GDM1 (cell line): ENCODE measurements at regions not wholly inside any gene's neighbourhood (a gene's known extent, or its start where the extent isn't known, plus 50 kb on each side); places are given as distances from the start of the nearest gene placed in this dataset.
A peak's percentile ranks its signal among the peaks of the same experiment; 100 is the strongest.
"Not testable (repeated sequence)": the region's sequence is repeated elsewhere in the genome, so short reads cannot be mapped to it uniquely, and the experiment has no call there.

Experiments used
- DNase-seq: peaks from one replicate; lab custom pipeline; 2025; lab: John Stamatoyannopoulos, UW

DNA sequence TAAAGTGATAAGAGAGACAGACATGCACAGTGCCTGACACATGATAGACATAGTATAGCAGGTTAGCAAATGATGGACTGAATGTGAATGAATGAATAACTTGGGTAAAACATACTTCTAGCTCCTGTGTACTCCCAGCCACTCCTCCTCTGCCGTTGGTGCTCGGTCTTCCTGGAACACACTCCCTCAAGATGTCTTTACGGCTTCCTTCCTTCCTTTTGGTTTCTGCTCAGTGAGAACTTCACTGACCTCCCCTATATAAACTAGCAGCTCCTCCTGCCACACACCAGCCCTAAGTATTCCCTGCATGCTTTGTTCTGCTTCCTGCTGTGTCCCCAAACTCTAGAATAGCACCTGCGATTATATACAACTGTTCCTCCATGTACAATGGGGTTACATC, 50.2 kb downstream of the RAD54L2 start:
- peak; percentile 85 for DNase-seq

DNA sequence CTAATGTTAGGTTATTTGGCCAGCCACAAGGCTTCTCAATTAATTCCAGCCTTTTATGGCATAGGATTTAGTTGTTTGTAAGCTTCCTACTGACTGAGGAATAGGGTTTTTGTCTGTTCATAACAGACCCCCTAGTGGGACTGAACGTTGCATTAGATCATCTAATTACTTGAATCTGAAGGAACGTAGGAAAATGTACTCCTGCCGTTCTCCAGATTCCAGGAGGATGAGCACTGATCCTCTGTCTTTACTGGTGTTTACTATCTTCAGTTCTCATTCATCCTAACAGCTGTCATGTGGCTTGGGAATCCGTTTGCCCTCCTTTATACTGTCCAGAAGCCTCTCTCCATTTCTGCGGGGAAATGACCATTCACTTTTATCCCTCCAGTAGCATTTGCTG, 52.7 kb downstream of the RAD54L2 start:
- DNase-seq = no peak

DNA sequence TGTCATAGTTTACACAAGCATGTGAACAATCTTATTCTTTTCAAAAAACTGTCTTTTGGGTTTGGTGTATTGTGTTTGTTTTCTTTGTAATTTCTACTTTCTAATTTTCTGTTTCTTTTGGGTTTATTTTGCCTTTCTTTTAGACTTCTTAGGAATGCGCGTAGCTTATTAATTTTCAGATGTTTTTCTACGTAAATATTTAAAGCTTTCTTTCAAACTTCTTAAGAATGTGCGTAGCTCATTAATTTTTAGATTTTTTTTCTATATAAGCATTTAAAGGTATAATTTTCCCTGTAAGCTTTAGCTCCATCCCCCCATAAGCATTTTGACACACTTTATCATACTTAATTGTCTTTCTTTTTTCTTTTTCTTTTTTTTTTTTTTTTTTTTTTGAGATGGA, 55.2 kb downstream of the RAD54L2 start:
- no peak for DNase-seq

DNA sequence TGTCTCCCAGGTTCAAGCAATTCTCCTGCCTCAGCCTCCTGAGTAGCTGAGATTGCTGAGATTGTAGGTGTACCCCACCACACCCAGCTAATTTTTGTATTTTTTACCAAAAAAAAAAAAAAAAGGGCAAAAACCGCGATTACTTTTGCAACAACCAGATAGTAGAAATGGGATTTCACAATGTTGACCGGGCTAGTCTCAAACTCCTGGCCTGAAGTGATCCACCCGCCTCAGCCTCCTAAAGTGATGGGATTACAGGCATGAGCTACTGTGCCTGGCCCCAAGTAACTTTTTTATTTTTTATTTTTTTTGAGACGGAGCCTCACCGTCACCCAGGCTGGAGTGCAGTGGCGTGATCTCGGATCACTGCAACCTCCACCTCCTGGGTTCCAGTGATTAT, 61.1 kb downstream of the RAD54L2 start:
- not testable (repeated sequence) for DNase-seq

DNA sequence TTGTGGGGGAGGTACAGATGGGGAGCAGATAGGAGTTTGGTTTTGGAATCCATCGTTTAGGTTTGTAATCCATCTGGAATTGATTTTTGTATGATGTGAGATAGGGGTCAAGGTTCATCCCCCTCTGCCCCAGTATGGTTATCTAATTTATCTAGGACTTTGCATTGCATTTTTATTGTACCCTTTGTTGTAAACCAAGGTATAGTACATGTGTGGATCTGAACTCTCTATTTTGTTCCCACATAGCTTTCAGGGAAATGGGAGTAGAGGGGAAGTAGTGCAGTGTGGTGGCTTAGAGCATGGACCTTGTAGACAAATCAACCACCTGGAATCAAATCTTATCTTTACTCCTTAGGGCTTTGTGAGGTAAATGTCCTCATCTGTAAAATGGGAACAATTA, 65.7 kb downstream of the RAD54L2 start:
- no peak for DNase-seq

DNA sequence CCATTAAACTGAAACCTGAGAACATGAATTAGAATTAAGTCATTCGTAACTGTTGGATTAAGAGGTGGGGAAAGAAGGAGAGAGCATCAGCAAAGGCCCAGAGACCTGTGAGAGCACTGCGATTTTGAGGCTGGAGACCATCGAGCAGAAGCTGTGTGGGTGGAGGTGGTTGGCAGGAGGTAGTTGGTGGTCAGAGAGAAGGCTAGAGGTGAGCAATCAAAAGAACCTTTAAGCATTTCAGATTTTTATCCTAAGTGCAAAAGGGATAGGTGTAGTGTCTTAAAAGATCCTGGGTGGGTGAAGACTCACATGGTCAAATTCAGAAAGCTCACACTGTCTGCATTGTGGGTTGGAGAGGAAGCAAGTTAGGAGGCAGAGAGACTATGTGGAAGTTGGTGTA, 65.1 kb upstream of the TEX264 start:
- no peak for DNase-seq

DNA sequence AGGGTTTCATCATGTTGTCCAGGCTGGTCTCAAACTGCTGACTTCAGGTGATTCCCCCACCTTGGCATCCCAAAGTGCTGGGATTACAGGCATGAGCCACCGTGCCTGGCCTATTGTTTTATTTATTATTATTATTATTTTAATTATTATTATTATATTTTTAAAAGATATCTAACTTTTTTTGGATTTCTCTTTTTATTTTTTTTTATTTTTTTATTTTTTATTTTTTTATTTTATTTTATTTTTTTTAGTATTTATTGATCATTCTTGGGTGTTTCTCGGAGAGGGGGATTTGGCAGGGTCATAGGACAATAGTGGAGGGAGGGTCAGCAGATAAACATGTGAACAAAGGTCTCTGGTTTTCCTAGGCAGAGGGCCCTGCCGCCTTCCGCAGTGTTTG, 64.2 kb upstream of the TEX264 start:
- DNase-seq = not testable (repeated sequence)

DNA sequence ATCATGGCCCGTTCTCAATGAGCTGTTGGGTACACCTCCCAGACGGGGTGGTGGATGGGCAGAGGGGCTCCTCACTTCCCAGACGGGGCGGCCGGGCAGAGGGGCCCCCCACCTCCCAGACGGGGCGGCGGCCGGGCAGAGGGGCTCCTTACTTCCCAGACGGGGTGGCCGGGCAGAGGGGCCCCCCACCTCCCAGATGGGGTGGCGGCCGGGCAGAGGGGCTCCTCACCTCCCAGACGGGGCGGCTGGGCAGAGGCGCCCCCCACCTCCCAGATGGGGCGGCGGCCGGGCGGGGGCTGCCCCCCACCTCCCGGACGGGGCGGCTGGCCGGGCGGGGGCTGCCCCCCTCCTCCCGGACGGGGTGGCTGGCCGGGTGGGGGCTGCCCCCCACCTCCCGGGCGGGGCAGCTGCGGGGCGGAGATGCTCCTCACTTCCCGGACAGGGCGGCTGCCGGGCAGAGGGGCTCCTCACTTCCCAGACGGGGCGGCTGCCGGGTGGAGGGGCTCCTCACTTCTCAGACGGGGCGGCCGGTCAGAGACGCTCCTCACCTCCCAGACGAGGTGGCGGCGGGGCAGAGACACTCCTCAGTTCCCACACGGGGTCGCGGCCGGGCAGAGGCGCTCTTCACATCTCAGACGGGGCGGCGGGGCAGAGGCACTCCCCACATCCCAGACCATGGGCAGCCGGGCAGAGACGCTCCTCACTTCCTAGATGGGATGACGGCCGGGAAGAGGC, 63.3 kb upstream of the TEX264 start:
- DNase-seq = not testable (repeated sequence)

DNA sequence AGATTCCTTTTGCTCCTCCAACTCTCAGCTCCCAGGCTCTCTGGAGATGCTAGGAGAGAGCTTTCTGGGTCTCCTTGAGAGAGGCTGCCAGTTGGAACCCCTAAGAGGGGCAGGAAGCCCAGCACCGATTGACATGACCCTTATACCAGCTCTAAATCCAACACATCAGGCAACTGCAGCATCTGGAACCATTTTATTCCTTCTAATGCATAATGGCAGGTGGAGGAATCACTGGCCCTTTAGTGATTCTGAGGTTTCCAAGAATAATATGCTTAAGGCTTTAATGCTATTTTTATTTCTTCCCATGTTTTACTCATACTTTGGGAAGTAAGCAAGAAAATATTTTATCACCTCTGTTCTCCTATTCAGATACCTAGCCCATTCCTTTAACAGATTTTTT, 60.3 kb upstream of the TEX264 start:
- DNase-seq = no peak

DNA sequence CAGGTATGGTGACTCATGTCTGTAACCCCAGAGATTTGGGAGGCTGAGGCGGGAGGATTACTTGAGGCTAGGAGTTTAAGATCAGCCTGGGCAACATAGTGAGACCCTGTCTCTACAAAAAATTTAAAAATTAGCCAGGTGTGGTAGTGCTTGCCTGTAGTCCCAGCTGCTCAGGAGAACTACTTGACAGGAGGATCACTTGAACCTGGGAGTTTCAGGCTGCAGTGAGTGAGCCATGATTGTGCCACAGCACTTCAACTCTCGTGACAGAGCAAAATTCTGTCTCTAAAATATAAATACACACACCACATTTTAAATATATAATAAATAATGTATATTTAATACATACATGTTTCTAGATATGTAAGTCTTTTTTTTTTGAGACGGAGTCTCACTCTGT, 53.5 kb upstream of the TEX264 start:
- DNase-seq = no peak

DNA sequence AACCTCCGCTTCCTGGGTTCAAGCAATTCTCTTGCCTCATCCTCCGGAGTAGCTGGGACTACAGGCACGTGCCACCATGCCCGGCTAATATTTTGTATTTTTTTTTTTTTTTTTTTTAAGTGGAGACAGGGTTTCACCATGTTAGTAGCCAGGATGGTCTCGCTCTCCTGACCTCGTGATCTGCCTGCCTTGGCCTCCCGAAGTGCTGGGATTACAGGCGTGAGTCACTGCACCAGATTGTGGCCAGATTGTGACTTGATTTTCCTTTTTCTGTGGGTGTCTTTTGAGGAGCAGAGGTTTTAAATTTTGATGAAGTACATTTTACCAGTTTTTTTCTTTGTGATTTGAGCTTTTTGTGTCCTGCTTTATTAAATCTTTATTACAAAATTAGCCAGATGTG, 53.0 kb upstream of the TEX264 start:
- DNase-seq = not testable (repeated sequence)

DNA sequence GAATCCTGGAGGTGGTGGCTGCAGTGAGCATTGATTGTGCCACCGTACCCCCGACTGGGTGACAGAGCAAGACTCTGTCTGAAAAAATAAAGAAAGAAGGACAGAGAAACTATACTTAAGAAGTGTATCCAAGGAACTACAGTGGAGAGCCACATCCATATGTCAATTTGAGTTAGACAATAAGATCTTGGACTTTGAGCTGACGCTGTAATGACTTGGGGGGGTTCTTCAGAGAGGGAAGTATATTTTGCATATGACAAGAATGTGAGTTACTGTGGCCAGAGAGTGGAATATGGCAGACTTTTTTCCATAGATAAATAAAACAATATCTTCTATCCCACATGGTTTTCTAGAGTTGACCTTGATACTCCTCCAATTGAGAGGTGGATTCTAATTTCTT, 52.6 kb upstream of the TEX264 start:
- DNase-seq = no peak

DNA sequence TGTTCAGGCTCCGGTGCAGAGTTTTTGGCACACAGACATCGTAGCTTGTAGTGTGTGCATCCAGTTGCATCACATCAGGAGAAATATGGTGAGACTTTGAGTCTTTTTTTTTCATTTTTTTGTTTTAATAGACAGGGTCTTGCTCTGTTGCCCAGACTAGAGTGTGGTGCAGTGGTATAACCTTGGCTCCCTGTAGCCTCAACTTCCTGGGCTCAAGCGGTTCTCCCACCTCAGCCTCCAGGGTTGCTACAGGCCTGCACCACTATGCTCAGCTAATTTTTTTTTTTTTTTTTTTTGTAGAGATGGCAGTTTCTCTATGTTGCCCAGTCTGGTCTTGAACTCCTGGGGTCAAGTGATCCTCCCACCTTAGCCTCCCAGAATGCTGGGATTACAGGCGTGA, 51.1 kb upstream of the TEX264 start:
- no peak for DNase-seq

DNA sequence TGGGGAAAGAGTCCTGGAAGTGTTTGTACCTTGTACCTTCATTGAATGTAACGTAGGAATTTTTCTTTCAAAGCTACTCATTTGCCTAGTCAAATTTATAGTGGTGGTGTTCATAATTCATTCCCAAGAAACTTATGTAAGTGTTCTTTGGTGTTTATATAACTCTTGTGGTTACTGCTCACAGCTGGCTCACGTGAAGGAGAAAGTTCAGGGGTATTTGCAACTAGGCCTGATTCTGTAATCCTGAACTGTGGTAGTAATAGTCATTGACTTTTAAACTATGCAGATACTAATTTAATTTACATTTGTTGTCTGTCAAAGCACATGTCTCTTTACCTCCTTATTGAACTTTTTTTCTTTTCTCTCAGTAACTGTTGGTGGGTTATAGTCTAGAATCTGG, 50.5 kb upstream of the TEX264 start:
- no peak for DNase-seq

DNA sequence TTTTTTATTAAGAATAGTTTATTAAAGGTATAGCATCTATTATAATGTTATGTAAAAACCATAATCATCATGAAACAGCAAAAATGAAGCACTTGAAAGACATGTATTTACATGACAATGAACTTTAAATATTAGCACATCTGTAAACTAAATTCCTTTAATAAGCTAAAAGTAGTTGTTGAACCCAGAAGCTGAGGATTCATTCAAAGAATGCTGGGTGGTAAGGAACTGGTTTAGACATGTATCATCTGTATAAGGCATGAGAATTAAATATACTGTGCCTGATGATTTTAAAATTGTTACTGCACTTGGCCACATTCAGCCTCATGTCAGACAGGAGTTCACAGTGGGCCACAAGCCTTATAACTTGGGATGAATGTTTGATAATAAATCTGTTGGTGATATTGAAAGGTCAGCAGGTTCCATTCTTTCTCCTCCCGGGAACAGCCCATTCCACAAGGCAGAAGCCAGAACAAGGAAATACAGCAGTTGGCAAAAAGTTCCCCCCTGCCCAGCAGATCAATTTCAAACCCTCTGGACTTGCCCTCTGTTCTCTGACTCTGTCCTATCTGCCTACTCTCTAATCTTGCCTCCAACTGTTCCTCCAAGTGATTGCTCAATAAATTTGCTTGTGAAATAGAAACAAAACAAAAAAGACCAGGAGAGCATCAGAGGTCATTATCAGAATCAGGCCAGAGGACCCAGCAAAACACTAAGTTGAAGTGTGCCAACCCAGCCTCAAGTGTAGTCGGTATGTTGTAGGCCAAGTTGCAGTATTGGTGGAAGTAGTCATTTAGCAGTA, 49.8 kb upstream of the TEX264 start:
- no peak for DNase-seq
